Erythroblast (primary cell): ENCODE measurements at regions not wholly inside any gene's neighbourhood (a gene's known extent, or its start where the extent isn't known, plus 50 kb on each side); places are given as distances from the start of the nearest gene placed in this dataset.

ENCODE experiments used
- GATA1 ChIP-seq: IDR thresholded peaks from 2 replicates; pipeline ENCODE4 v1.6.1; 2011; ENCODE audit warnings: low read depth, mild to moderate bottlenecking, control low read depth, low read length, moderate library complexity
- POLR2A ChIP-seq: IDR thresholded peaks from 2 replicates; pipeline ENCODE4 v1.6.1; 2011; ENCODE audit warnings: mild to moderate bottlenecking, low read length

DNA sequence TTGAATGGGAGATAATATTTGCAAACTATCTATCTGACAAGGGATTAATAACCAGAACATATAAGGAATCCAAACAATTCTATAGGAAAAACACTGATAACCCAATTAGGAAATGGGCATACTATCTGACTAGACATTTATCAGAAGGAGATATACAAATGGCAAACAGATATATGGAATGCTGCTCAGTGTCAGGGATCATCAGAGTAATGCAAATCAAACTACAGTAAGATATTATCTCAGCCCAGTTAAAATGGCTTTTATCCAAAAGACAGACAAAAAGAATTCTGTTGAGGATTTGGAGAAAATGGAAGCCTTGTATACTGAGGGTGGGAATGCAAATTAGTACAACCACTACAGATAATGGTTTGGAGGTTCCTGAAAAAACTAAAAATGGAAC, 758.0 kb upstream of the B3GALT2 start:
- TF ChIP-seq POLR2A, result no peak
- no peak for TF ChIP-seq GATA1
